Kidney epithelial cell (primary cell): ENCODE measurements at regions not wholly inside any gene's neighbourhood (a gene's known extent, or its start where the extent isn't known, plus 50 kb on each side); places are given as distances from the start of the nearest gene placed in this dataset.

Experiments used
- DNase-seq: peaks from one replicate; pipeline ENCODE4 v3.0.0-alpha.2; 2010; ENCODE audit warnings: low read depth
- H3K27me3 ChIP-seq: 2 replicates; pipeline ENCODE4 v1.6.0; 2011; ENCODE audit warnings: low read length; ENCODE audit not compliant: control insufficient read depth, insufficient read depth
- H3K36me3 ChIP-seq: 2 replicates; pipeline ENCODE4 v1.5.1; 2011; ENCODE audit warnings: low read length; ENCODE audit not compliant: control insufficient read depth, insufficient read depth
- H3K4me3 ChIP-seq: 2 replicates; pipeline ENCODE4 v1.5.1; 2011; ENCODE audit warnings: low read depth, mild to moderate bottlenecking, control low read depth, low read length
- CTCF ChIP-seq: IDR thresholded peaks from 2 replicates; pipeline ENCODE4 v1.5.1; 2011; ENCODE audit warnings: mild to moderate bottlenecking, moderate library complexity, low read length, control low read depth, inconsistent platforms; ENCODE audit not compliant: insufficient read depth, poor library complexity, severe bottlenecking

- H3K36me3 ChIP-seq = no peaks in the 10 kb centered on the region
- H3K27me3 ChIP-seq = no peaks in the 10 kb centered on the region
- DNase-seq = no peak
- no peak overlapping the region for H3K4me3 ChIP-seq
- TF ChIP-seq CTCF = no peak
These were observed 56.5 kb downstream of the DCAF8L1 start for GRCh38 chrX:27924718-27925117.

GRCh38 chrX:27924261-27924660, 57.0 kb downstream of the DCAF8L1 start:
- Histone ChIP-seq H3K27me3 (no peaks in the 10 kb centered on the region), H3K4me3 (no peak overlapping the region), H3K36me3 (no peaks in the 10 kb centered on the region)
- no peak for TF ChIP-seq CTCF
- no peak for DNase-seq

DNA sequence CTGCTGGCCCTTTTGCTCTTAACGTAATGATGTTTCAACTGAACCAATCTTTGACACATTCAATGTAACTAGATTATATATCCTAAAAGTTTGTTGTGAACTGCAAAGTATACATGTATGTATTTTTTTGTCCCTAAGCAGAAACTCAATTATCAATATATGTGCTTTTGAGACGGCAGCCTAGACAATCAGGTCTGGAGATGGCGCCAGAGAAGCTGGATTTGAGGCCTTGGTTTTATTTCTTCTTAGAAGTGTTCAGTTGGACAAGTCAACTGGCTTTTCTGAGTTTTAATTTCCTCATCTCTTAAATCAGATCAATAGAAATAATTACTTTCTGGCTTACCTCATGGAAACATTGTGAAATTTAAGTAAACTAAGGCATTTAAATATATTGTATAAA, 62.5 kb downstream of the DCAF8L1 start:
- no peak overlapping the region for H3K4me3 ChIP-seq
- H3K36me3 ChIP-seq = no peaks in the 10 kb centered on the region
- TF ChIP-seq CTCF = peak; percentile 25
- no peaks in the 10 kb centered on the region for H3K27me3 ChIP-seq
- no peak for DNase-seq

- Histone ChIP-seq H3K27me3 (no peaks in the 10 kb centered on the region), H3K4me3 (no peak overlapping the region), H3K36me3 (no peaks in the 10 kb centered on the region)
- no peak for DNase-seq
- TF ChIP-seq CTCF = no peak
These were observed 63.3 kb downstream of the DCAF8L1 start for GRCh38 chrX:27917713-27918500.

- no peak for DNase-seq
- H3K27me3 ChIP-seq = no peaks in the 10 kb centered on the region
- H3K36me3 ChIP-seq = no peaks in the 10 kb centered on the region
- H3K4me3 ChIP-seq = no peak overlapping the region
- no peak for TF ChIP-seq CTCF
These were observed 65.6 kb downstream of the DCAF8L1 start for GRCh38 chrX:27915617-27916016.

GRCh38 chrX:27910412-27910811, 70.8 kb downstream of the DCAF8L1 start:
- no peak for TF ChIP-seq CTCF
- no peaks in the 10 kb centered on the region for H3K36me3 ChIP-seq

More at GRCh38 chrX:27910412-27910811, 70.8 kb downstream of the DCAF8L1 start:
- no peak for DNase-seq
- H3K27me3 ChIP-seq = no peaks in the 10 kb centered on the region
- H3K4me3 ChIP-seq = no peak overlapping the region
